H9 (cell line): ENCODE measurements at regions not wholly inside any gene's neighbourhood (a gene's known extent, or its start where the extent isn't known, plus 50 kb on each side); places are given as distances from the start of the nearest gene placed in this dataset.

Source experiments
- DNase-seq: peaks from one replicate; pipeline ENCODE4 v3.0.0-alpha.2; 2017
- H2AFZ ChIP-seq: one replicate; pipeline ENCODE4 v1.6.1; 2013; ENCODE audit warnings: mild to moderate bottlenecking, low read length, control low read depth, moderate library complexity
- H2AK5ac ChIP-seq: 2 replicates; pipeline ENCODE4 v1.6.1; 2013; ENCODE audit warnings: low read length, control low read depth, mixed read lengths; ENCODE audit not compliant: insufficient read length
- H2BK120ac ChIP-seq: one replicate; pipeline ENCODE4 v1.6.1; 2013; ENCODE audit warnings: low read depth, mild to moderate bottlenecking, low read length, control low read depth, inconsistent platforms; ENCODE audit not compliant: poor library complexity, severe bottlenecking
- H2BK12ac ChIP-seq: 2 replicates; pipeline ENCODE4 v1.6.1; 2013; ENCODE audit warnings: low read length, control low read depth, mixed read lengths, low read depth; ENCODE audit not compliant: insufficient read length
- H2BK15ac ChIP-seq: 2 replicates; pipeline ENCODE4 v1.6.1; 2013; ENCODE audit warnings: low read depth, low read length, control low read depth
- H2BK20ac ChIP-seq: one replicate; pipeline ENCODE4 v1.6.1; 2013; ENCODE audit warnings: low read depth, mild to moderate bottlenecking, low read length, control low read depth, inconsistent platforms; ENCODE audit not compliant: poor library complexity, severe bottlenecking
- H2BK5ac ChIP-seq: 2 replicates; pipeline ENCODE4 v1.6.1; 2013; ENCODE audit warnings: low read length, control low read depth, mixed read lengths; ENCODE audit not compliant: insufficient read length
- H3K14ac ChIP-seq: 2 replicates; pipeline ENCODE4 v1.6.1; 2013; ENCODE audit warnings: low read length, control low read depth; ENCODE audit not compliant: insufficient read depth
- H3K18ac ChIP-seq: 2 replicates; pipeline ENCODE4 v1.6.1; 2013; ENCODE audit warnings: low read depth, mild to moderate bottlenecking, mixed read lengths, low read length, control low read depth; ENCODE audit not compliant: insufficient read length
- H3K23ac ChIP-seq: 2 replicates; pipeline ENCODE4 v1.6.1; 2013; ENCODE audit warnings: low read length, control low read depth, mixed read lengths, low read depth; ENCODE audit not compliant: insufficient read length
- H3K23me2 ChIP-seq: 2 replicates; pipeline ENCODE4 v1.6.1; 2013; ENCODE audit warnings: low read depth, mild to moderate bottlenecking, mixed read lengths, low read length, control low read depth; ENCODE audit not compliant: insufficient read length, poor library complexity, severe bottlenecking
- H3K27ac ChIP-seq: 2 replicates; pipeline ENCODE4 v1.5.1; 2013; ENCODE audit warnings: low read length, control low read depth, mixed read lengths, low read depth; ENCODE audit not compliant: insufficient read length
- H3K27me3 ChIP-seq: 2 replicates; pipeline ENCODE4 v1.6.1; 2013; ENCODE audit warnings: low read length, control low read depth, inconsistent platforms; ENCODE audit not compliant: insufficient read depth
- H3K4ac ChIP-seq: 2 replicates; pipeline ENCODE4 v1.6.1; 2013; ENCODE audit warnings: low read depth, mild to moderate bottlenecking, control low read depth, inconsistent platforms, low read length, moderate library complexity
- H3K4me1 ChIP-seq: 2 replicates; pipeline ENCODE4 v1.6.1; 2013; ENCODE audit warnings: low read length, control low read depth, inconsistent platforms; ENCODE audit not compliant: insufficient read depth
- H3K4me2 ChIP-seq: 2 replicates; pipeline ENCODE4 v1.6.1; 2013; ENCODE audit warnings: low read length, control low read depth, mixed read lengths; ENCODE audit not compliant: insufficient read length, insufficient read depth
- H3K56ac ChIP-seq: 2 replicates; pipeline ENCODE4 v1.6.1; 2013; ENCODE audit warnings: low read depth, mild to moderate bottlenecking, mixed read lengths, low read length, control low read depth; ENCODE audit not compliant: insufficient read length
- H3K79me1 ChIP-seq: 2 replicates; pipeline ENCODE4 v1.6.1; 2013; ENCODE audit warnings: low read depth, mild to moderate bottlenecking, moderate library complexity, low read length, control low read depth, inconsistent platforms; ENCODE audit not compliant: insufficient read depth, poor library complexity, severe bottlenecking
- H3K79me2 ChIP-seq: 2 replicates; pipeline ENCODE4 v1.6.1; 2013; ENCODE audit warnings: low read length, control low read depth, inconsistent platforms; ENCODE audit not compliant: insufficient read depth
- H3K9ac ChIP-seq: 2 replicates; pipeline ENCODE4 v1.6.1; 2013; ENCODE audit warnings: low read length, control low read depth, mixed read lengths; ENCODE audit not compliant: insufficient read length; ENCODE audit errors: extremely low read depth
- H3K9me3 ChIP-seq: one replicate; pipeline ENCODE4 v1.6.1; 2013; ENCODE audit warnings: low read depth, low read length, inconsistent platforms; ENCODE audit not compliant: control insufficient read depth
- H3T11ph ChIP-seq: one replicate; pipeline ENCODE4 v1.6.1; 2013; ENCODE audit warnings: mild to moderate bottlenecking, low read length, control low read depth, inconsistent platforms
- H4K20me1 ChIP-seq: one replicate; pipeline ENCODE4 v1.6.1; 2013; ENCODE audit not compliant: control insufficient read depth, insufficient read length, insufficient read depth
- H4K5ac ChIP-seq: 2 replicates; pipeline ENCODE4 v1.6.1; 2013; ENCODE audit warnings: low read depth, mild to moderate bottlenecking, mixed read lengths, low read length, control low read depth; ENCODE audit not compliant: insufficient read length
- H4K8ac ChIP-seq: replicated peaks from 2 replicates; pipeline ENCODE4 v1.6.1; 2013; ENCODE audit warnings: low read length, control low read depth, mixed read lengths, low read depth; ENCODE audit not compliant: insufficient read length
- H4K91ac ChIP-seq: 2 replicates; pipeline ENCODE4 v1.6.1; 2013; ENCODE audit warnings: low read depth, mild to moderate bottlenecking, moderate library complexity, mixed read lengths, low read length, control low read depth; ENCODE audit not compliant: insufficient read length
- H3K27ac Mint-ChIP-seq, 3 experiments: 2 replicates in 2 of 3; 3 replicates in 1 of 3; pipeline ENCODE4 v1.8.0; 2020 to 2021; ENCODE audit warnings: mixed read lengths in 3 of 3, mild to moderate bottlenecking in 1 of 3, moderate library complexity in 1 of 3
- H3K27me3 Mint-ChIP-seq: 2 replicates; pipeline ENCODE4 v1.8.0; 2021; ENCODE audit warnings: low read depth, mild to moderate bottlenecking, moderate library complexity, mixed read lengths
- H3K36me3 Mint-ChIP-seq, 3 experiments: 2 replicates in 2 of 3; 3 replicates in 1 of 3; pipeline ENCODE4 v1.8.0; 2020 to 2021; ENCODE audit warnings: low read depth in 3 of 3, mixed read lengths in 3 of 3; ENCODE audit not compliant: insufficient read depth in 1 of 3
- H3K4me1 Mint-ChIP-seq, 2 experiments: 2 replicates each; pipeline ENCODE4 v1.8.0; 2020; ENCODE audit warnings: mixed read lengths in 2 of 2
- H3K4me3 Mint-ChIP-seq, 2 experiments: 2 replicates in 1 of 2; 3 replicates in 1 of 2; pipeline ENCODE4 v1.8.0; 2020 to 2021; ENCODE audit warnings: mild to moderate bottlenecking in 2 of 2, mixed read lengths in 2 of 2, moderate library complexity in 1 of 2
- H3K9me3 Mint-ChIP-seq, 2 experiments: 2 replicates in 1 of 2; 3 replicates in 1 of 2; pipeline ENCODE4 v1.8.0; 2020; ENCODE audit warnings: mild to moderate bottlenecking in 2 of 2, mixed read lengths in 2 of 2, moderate library complexity in 1 of 2
- CTCF ChIP-seq: fragments of 200-600 bp; sonication (generic); conservative IDR thresholded peaks from 3 replicates; pipeline ENCODE4 v1.8.0; 2021; ENCODE audit warnings: antibody characterized with exemption, mild to moderate bottlenecking
- WGBS: extraction: QIAGEN DNeasy Blood & Tissue Kit; methylation state at CpG from one replicate; pipeline ENCODE4 v1.1.7; 2013; ENCODE audit warnings: missing lambda C conversion rate, low lambda C conversion rate, mixed read lengths; ENCODE audit not compliant: insufficient read length; ENCODE audit errors: extremely low coverage; 5-methylcytosine and 5-hydroxymethylcytosine counted together

GRCh38 chr5:1734908-1735289 lies 64.7 kb downstream of the MRPL36 start:
- H3K4me3 Mint-ChIP-seq: no peak overlapping the region
- Histone ChIP-seq H3K4ac (no peak overlapping the region), H3K56ac (no peak overlapping the region), H3K27me3 (no peaks in the 10 kb centered on the region), H2BK120ac (no peak overlapping the region), H2AFZ (no peak overlapping the region), H4K20me1 (no peaks in the 10 kb centered on the region), H2BK20ac (no peak overlapping the region), H3K4me1 (no peaks in the 10 kb centered on the region), H2BK5ac (no peak overlapping the region), H3K9ac (no peak overlapping the region), H3K4me2 (no peak overlapping the region), H3K14ac (no peak overlapping the region; the same call in 1 of the 2 replicates), H2AK5ac (no peak overlapping the region), H2BK12ac (no peak overlapping the region), H3K79me1 (no peaks in the 10 kb centered on the region), H4K5ac (no peak overlapping the region), H3K23me2 (no peaks in the 10 kb centered on the region), H4K8ac (no peak overlapping the region), H3K9me3 (no peaks in the 10 kb centered on the region), H3K79me2 (no peaks in the 10 kb centered on the region), H3K27ac (no peak overlapping the region), H3T11ph (no peak overlapping the region), H2BK15ac (no peak overlapping the region), H3K18ac (no peak overlapping the region), H4K91ac (no peak overlapping the region), H3K23ac (no peak overlapping the region)
- no peak for TF ChIP-seq CTCF
- peaks cover 10% of the 10 kb centered on the region for H3K27me3 Mint-ChIP-seq
- no peaks in the 10 kb centered on the region; a peak in 1 of 7 replicates for H3K36me3 Mint-ChIP-seq
- H3K9me3 Mint-ChIP-seq: peaks cover 8 to 10% of the 10 kb centered on the region in 2 experiments
- H3K27ac Mint-ChIP-seq: no peak overlapping the region
- peaks cover 3 to 6% of the 10 kb centered on the region in 2 experiments; a peak in 3 of 4 replicates for H3K4me1 Mint-ChIP-seq
- no CpG with 5 or more reads among the region's 9 CpGs for WGBS
- DNase-seq: peak; percentile 24
